ENCODE measurements at regions not wholly inside any gene's neighbourhood (a gene's known extent, or its start where the extent isn't known, plus 50 kb on each side); places are given as distances from the start of the nearest gene placed in this dataset.

DNA sequence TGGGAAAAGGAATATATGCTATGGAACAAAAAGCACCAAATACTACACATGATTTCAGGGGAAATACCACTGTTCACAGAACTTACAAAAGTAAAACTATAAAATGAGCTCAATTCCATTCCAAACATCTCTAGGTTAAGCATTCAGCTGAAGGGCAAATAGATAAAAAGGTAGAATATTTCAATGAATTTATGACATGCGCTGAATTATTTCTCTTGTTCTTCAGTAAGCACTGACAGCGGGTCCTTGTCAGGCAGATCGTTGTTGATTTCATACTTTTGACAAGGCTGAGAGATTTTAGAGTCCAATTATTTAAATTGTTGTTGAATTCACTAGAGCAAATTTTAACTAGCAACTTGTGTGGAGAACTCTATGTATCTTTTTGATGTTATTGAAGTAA is 449.6 kb downstream of the GUCY1A2 start:
- TF ChIP-seq CTCF (conservative IDR thresholded peaks at IDR 0.05 in 1 of 2, IDR thresholded peaks at IDR 0.05 in 1 of 2; ENCODE audit: low read depth in 1 of 2, low read length in 2 of 2), result no peak
- no peak for TF ChIP-seq EZH2 (IDR thresholded peaks at IDR 0.05; ENCODE audit: low read length, missing control alignments)
